Mucosa of stomach (tissue), 1 donor: ENCODE measurements at regions not wholly inside any gene's neighbourhood (a gene's known extent, or its start where the extent isn't known, plus 50 kb on each side); places are given as distances from the start of the nearest gene placed in this dataset.

Source experiments
- H3K27me3 ChIP-seq: one replicate; pipeline ENCODE4 v1.7.0; 2013; ENCODE audit warnings: mild to moderate bottlenecking, low read length; ENCODE audit not compliant: control insufficient read depth, insufficient read depth
- H3K36me3 ChIP-seq: one replicate; pipeline ENCODE4 v1.7.0; 2013; ENCODE audit warnings: low read length; ENCODE audit not compliant: control insufficient read depth, insufficient read depth
- H3K4me1 ChIP-seq: one replicate; pipeline ENCODE4 v1.7.0; 2013; ENCODE audit warnings: mild to moderate bottlenecking, low read length; ENCODE audit not compliant: control insufficient read depth, insufficient read depth
- H3K4me3 ChIP-seq: one replicate; pipeline ENCODE4 v1.7.0; 2013; ENCODE audit warnings: low read length
- H3K9ac ChIP-seq: one replicate; pipeline ENCODE4 v1.7.0; 2013; ENCODE audit warnings: mild to moderate bottlenecking, low read length, moderate library complexity
- H3K9me3 ChIP-seq: one replicate; pipeline ENCODE4 v1.7.0; 2013; ENCODE audit warnings: mild to moderate bottlenecking, low read length, moderate library complexity; ENCODE audit not compliant: control insufficient read depth
- donor health status: Pancreatic carcinoma.

GRCh38 chr1:222031318-222031717, 289.4 kb upstream of the DUSP10 start:
- no peak overlapping the region for H3K4me3 ChIP-seq
- H3K36me3 ChIP-seq = no peaks in the 10 kb centered on the region
- H3K4me1 ChIP-seq = no peaks in the 10 kb centered on the region
- H3K9ac ChIP-seq = no peak overlapping the region
- no peaks in the 10 kb centered on the region for H3K27me3 ChIP-seq
- no peaks in the 10 kb centered on the region for H3K9me3 ChIP-seq

GRCh38 chr1:222028676-222029075, 286.8 kb upstream of the DUSP10 start:
- Histone ChIP-seq H3K4me1 (no peaks in the 10 kb centered on the region), H3K9me3 (no peaks in the 10 kb centered on the region)

GRCh38 chr1:222028116-222028515, 286.2 kb upstream of the DUSP10 start:
- H3K9ac ChIP-seq = no peak overlapping the region
- H3K9me3 ChIP-seq = no peaks in the 10 kb centered on the region
- H3K27me3 ChIP-seq = no peaks in the 10 kb centered on the region
- H3K4me1 ChIP-seq = no peaks in the 10 kb centered on the region
- H3K36me3 ChIP-seq = no peaks in the 10 kb centered on the region
- no peak overlapping the region for H3K4me3 ChIP-seq

More at GRCh38 chr1:222028676-222029075, 286.8 kb upstream of the DUSP10 start:
- Histone ChIP-seq H3K9ac (no peak overlapping the region), H3K27me3 (no peaks in the 10 kb centered on the region), H3K36me3 (no peaks in the 10 kb centered on the region), H3K4me3 (no peak overlapping the region)

DNA sequence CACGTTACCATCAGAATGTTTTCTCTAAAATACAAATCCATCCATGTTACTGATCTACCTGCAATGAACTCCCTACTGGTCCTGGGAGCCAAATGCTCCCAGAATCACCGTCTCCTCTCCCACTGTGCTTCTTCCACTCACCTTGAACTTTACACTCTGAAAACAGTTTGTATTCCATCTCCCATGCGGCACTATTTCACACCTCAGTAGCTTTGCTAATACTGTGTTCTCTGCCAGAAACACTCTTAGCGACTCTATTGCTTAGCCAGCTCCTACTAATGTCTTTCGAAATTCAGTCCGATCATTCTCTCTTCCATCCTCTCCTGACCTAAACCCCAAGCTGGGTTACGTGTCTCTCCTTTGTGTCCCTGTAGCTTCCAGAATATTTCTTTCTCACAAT, 284.4 kb upstream of the DUSP10 start:
- H3K27me3 ChIP-seq = no peaks in the 10 kb centered on the region
- H3K9ac ChIP-seq = no peak overlapping the region
- no peak overlapping the region for H3K4me3 ChIP-seq
- no peaks in the 10 kb centered on the region for H3K9me3 ChIP-seq
- no peaks in the 10 kb centered on the region for H3K36me3 ChIP-seq
- H3K4me1 ChIP-seq = no peaks in the 10 kb centered on the region

DNA sequence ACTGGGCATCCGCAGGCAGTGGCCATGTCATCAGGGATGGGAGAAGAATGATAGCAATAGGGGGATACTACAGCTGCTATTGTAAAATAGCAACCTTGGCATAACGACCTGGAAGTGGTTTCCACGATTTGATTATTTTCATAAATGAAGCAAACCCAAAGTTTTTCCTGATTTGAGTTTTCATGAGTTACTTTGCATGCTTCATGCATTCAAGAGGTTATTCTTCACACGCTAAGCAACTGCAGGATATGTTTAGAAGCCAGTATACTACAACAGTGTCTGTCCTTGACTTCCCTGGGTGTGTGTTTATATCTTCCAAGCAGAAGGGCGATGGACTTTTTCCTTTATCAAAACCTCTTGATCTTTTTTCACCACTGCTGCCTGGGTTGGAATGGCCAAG, 281.1 kb upstream of the DUSP10 start:
- H3K9ac ChIP-seq = no peak overlapping the region
- H3K36me3 ChIP-seq = no peaks in the 10 kb centered on the region
- no peaks in the 10 kb centered on the region for H3K27me3 ChIP-seq
- no peaks in the 10 kb centered on the region for H3K9me3 ChIP-seq
- H3K4me1 ChIP-seq = no peaks in the 10 kb centered on the region
- no peak overlapping the region for H3K4me3 ChIP-seq

DNA sequence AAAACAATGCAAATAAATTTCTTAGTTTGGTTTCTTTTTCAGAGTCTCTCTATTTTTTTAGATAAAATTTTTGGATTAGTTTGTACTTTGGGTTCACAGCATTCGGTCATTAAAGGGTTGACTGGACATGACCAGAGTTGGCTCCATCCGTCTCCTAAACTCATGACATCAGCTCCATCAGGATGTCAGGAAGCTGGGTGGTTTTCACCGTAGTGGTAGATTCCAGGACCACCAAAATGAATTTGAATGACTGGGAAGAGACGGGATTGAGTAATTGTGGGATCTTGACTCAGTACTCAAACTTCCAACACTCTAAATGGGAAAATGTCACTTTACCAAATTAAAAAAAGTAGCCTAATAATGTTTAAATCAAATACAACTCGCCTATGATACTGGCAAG, 279.2 kb upstream of the DUSP10 start:
- no peaks in the 10 kb centered on the region for H3K9me3 ChIP-seq
- H3K9ac ChIP-seq = no peak overlapping the region
- no peaks in the 10 kb centered on the region for H3K36me3 ChIP-seq
- no peaks in the 10 kb centered on the region for H3K27me3 ChIP-seq
- no peaks in the 10 kb centered on the region for H3K4me1 ChIP-seq
- H3K4me3 ChIP-seq = no peak overlapping the region

- H3K9me3 ChIP-seq = no peaks in the 10 kb centered on the region
- H3K27me3 ChIP-seq = no peaks in the 10 kb centered on the region
- no peak overlapping the region for H3K9ac ChIP-seq
- H3K4me3 ChIP-seq = no peak overlapping the region
- no peaks in the 10 kb centered on the region for H3K4me1 ChIP-seq
- H3K36me3 ChIP-seq = no peaks in the 10 kb centered on the region
These were observed 278.7 kb upstream of the DUSP10 start for GRCh38 chr1:222020553-222020952.

GRCh38 chr1:222019029-222019428, 277.1 kb upstream of the DUSP10 start:
- H3K4me1 ChIP-seq = no peaks in the 10 kb centered on the region
- H3K4me3 ChIP-seq = no peak overlapping the region
- H3K9ac ChIP-seq = no peak overlapping the region
- no peaks in the 10 kb centered on the region for H3K36me3 ChIP-seq
- H3K27me3 ChIP-seq = no peaks in the 10 kb centered on the region
- no peaks in the 10 kb centered on the region for H3K9me3 ChIP-seq

- Histone ChIP-seq H3K4me1 (no peaks in the 10 kb centered on the region), H3K9ac (no peak overlapping the region), H3K4me3 (no peak overlapping the region), H3K9me3 (no peaks in the 10 kb centered on the region), H3K36me3 (no peaks in the 10 kb centered on the region), H3K27me3 (no peaks in the 10 kb centered on the region)
These were observed 276.2 kb upstream of the DUSP10 start for GRCh38 chr1:222018041-222018440.

DNA sequence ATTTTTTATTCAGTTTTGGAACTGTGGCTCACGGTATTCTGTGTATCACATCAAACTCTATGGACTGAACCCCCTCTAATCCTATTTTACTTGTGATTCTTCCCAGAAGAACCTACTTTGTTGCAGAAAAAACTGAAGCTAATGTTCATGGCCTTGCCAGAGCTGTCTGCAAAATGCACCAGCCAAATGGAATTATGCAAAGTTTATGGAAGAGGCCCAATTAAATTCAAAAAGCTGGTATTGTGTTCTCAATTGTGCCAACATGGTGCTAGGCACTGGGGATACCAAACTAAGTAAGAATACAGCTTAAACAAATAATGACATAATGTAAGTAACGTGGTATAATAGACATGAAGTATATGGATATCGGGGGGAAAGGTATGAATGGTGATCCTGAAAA, 273.8 kb upstream of the DUSP10 start:
- H3K4me3 ChIP-seq = no peak overlapping the region
- H3K9ac ChIP-seq = no peak overlapping the region
- no peaks in the 10 kb centered on the region for H3K9me3 ChIP-seq
- H3K36me3 ChIP-seq = no peaks in the 10 kb centered on the region
- no peaks in the 10 kb centered on the region for H3K4me1 ChIP-seq
- H3K27me3 ChIP-seq = no peaks in the 10 kb centered on the region

DNA sequence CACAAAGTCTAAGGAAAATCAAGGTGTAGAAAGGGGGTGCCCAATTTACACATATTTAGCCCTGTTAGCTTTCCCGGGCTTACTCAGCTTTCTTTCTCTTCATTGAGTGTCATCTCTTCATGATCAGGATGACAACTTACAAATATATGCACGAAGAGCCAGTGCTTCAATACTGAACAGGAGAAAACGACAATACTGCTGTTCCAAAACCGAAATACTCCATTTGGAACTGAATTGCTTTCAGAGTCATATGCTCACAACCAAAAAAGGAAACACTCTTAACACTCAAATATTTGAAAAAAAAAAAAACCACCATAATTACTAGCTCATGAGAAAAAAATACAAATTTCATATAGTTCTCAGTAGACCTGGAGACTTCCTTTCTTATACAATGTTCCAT, 272.1 kb upstream of the DUSP10 start:
- no peaks in the 10 kb centered on the region for H3K9me3 ChIP-seq
- no peak overlapping the region for H3K9ac ChIP-seq
- H3K4me1 ChIP-seq = no peaks in the 10 kb centered on the region
- no peak overlapping the region for H3K4me3 ChIP-seq
- H3K27me3 ChIP-seq = no peaks in the 10 kb centered on the region
- no peaks in the 10 kb centered on the region for H3K36me3 ChIP-seq

DNA sequence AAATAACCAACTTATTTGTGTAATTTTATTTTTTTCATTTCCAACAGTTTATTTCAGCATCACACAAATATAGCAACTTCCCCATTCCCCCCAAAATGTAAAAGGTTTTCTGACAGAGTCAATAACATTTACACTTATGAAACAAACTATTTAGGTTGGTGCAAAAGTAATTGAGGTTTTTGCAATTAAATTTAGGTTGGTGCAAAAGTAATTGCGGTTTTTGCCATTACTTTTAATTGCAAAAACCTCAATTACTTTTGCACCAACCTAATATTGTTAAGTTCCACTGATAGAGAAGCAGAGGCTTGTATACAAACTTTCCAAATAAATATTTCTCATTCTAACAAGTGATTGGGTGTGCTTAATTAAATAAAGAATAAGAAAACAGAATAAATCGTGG, 270.9 kb upstream of the DUSP10 start:
- no peak overlapping the region for H3K4me3 ChIP-seq
- H3K9ac ChIP-seq = no peak overlapping the region
- no peaks in the 10 kb centered on the region for H3K9me3 ChIP-seq
- no peaks in the 10 kb centered on the region for H3K36me3 ChIP-seq
- H3K27me3 ChIP-seq = no peaks in the 10 kb centered on the region
- no peaks in the 10 kb centered on the region for H3K4me1 ChIP-seq

DNA sequence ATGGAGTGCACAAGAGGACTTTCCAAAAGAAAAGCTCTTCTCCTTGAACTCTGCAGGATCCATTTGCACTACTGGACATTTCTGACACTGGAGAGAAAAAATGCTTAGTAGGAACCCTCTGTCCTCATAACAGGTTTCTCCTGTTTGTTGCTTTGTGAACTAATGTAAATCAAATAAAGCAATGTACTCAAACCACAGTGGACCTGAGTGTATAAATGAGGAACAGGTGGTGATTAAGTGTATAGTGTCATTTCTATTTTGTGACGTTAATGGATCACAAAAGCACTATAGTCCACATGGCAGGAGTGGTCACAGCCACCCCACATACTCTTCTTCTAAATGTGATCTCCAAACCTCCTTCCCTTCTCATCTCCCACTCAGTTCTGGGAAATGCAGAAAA, 268.4 kb upstream of the DUSP10 start:
- Histone ChIP-seq H3K27me3 (no peaks in the 10 kb centered on the region), H3K36me3 (no peaks in the 10 kb centered on the region), H3K9ac (no peak overlapping the region), H3K9me3 (no peaks in the 10 kb centered on the region), H3K4me1 (no peaks in the 10 kb centered on the region), H3K4me3 (no peak overlapping the region)
